Ovary (tissue), 3 donors: ENCODE measurements at regions not wholly inside any gene's neighbourhood (a gene's known extent, or its start where the extent isn't known, plus 50 kb on each side); places are given as distances from the start of the nearest gene placed in this dataset.

ENCODE experiments used
- EP300 ChIP-seq: sonication (generic); formaldehyde crosslinking; IDR thresholded peaks from one replicate; pipeline ENCODE4 v1.6.1; 2017; ENCODE audit warnings: antibody characterized with exemption
- POLR2A ChIP-seq: fragments of 450-650 bp; IDR thresholded peaks from one replicate; pipeline ENCODE4 v1.6.1; 2017; ENCODE audit warnings: antibody characterized with exemption, mild to moderate bottlenecking, moderate library complexity
- TF ChIP-seq, protein P1 (sequence below), 3 donors: fragments of 450-650 bp in 2 of 3; fragments of 200-600 bp in 1 of 3; IDR thresholded peaks; one replicate each; pipeline versions ENCODE4 v1.5.1 to v1.8.0; 2016 to 2022; ENCODE audit warnings: antibody characterized with exemption in 3 of 3, mild to moderate bottlenecking in 1 of 3
- donor health status: DM: no; HTN: no; CAD: no.

DNA sequence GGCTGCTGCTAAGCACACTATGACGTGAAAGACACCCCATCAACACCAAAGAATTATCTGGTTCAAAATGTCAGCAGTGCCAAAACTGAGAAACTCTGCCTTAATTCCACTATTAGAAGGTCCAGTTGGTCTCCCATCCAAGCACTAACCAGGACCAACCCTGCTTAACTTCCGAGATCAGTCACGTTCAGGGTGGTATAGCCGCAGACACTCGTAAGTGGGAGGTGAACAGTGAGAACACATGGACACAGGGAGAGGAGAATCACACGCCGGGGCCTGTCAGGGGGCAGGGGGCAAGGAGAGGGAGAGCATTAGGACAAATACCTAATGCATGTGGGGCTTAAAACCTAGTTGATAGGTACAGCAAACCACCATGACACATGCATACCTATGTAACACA lies 83.4 kb downstream of the C13orf42 start:
- TF ChIP-seq, protein P1, sequence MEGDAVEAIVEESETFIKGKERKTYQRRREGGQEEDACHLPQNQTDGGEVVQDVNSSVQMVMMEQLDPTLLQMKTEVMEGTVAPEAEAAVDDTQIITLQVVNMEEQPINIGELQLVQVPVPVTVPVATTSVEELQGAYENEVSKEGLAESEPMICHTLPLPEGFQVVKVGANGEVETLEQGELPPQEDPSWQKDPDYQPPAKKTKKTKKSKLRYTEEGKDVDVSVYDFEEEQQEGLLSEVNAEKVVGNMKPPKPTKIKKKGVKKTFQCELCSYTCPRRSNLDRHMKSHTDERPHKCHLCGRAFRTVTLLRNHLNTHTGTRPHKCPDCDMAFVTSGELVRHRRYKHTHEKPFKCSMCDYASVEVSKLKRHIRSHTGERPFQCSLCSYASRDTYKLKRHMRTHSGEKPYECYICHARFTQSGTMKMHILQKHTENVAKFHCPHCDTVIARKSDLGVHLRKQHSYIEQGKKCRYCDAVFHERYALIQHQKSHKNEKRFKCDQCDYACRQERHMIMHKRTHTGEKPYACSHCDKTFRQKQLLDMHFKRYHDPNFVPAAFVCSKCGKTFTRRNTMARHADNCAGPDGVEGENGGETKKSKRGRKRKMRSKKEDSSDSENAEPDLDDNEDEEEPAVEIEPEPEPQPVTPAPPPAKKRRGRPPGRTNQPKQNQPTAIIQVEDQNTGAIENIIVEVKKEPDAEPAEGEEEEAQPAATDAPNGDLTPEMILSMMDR (IDR thresholded peaks at IDR 0.05), result no peak
- TF ChIP-seq POLR2A (no peak), EP300 (no peak)
